Motor neuron (in vitro differentiated cells): ENCODE measurements at regions not wholly inside any gene's neighbourhood (a gene's known extent, or its start where the extent isn't known, plus 50 kb on each side); places are given as distances from the start of the nearest gene placed in this dataset.
A peak's percentile ranks its signal among the peaks of the same experiment; 100 is the strongest.

Experiments
- ATAC-seq, 8 experiments: fragments of 200-7000 bp; cut with Tn5 transposase; replicated peaks in 6 of 8; 2 replicates each; pipeline ENCODE4 v1.8.0; 2021; ENCODE audit warnings: mild to moderate bottlenecking in 8 of 8, moderate library complexity in 8 of 8
- H3K27ac ChIP-seq, 2 donors: fragments of 250-450 bp; sonication (Bioruptor Pico); 2 replicates each; pipeline ENCODE4 v1.9.0; 2021; ENCODE audit warnings: antibody characterized with exemption in 2 of 2, mild to moderate bottlenecking in 2 of 2, moderate library complexity in 1 of 2
- H3K4me1 ChIP-seq, 2 donors: fragments of 250-450 bp; sonication (Bioruptor Pico); replicated peaks in 1 of 2; 2 replicates each; pipeline ENCODE4 v1.6.1; 2021; ENCODE audit warnings: antibody characterized with exemption in 2 of 2, mild to moderate bottlenecking in 2 of 2, moderate library complexity in 1 of 2
- H3K4me3 ChIP-seq, 5 donors: fragments of 250-450 bp; sonication (Bioruptor Pico); 2 replicates each; pipeline ENCODE4 v1.9.0; 2021; ENCODE audit warnings: antibody characterized with exemption in 5 of 5, mild to moderate bottlenecking in 5 of 5, moderate library complexity in 4 of 5
- WGBS, 10 experiments: fragments of 450-650 bp; shearing (Covaris generic); methylation state at CpG; one replicate each; pipeline ENCODE4 v1.0.0; 2022; 5-methylcytosine and 5-hydroxymethylcytosine counted together
- in situ Hi-C, 9 experiments: fragments of 400-800 bp; cut with MboI; loops; one replicate each; pipeline ENCODE4 v1.15.0; 2021; ENCODE audit warnings: low sequenced_read_pairs in 9 of 9, low pct_unique_long_range_greater_than_20kb in 2 of 9; ENCODE audit not compliant: unreplicated experiment in 9 of 9

DNA sequence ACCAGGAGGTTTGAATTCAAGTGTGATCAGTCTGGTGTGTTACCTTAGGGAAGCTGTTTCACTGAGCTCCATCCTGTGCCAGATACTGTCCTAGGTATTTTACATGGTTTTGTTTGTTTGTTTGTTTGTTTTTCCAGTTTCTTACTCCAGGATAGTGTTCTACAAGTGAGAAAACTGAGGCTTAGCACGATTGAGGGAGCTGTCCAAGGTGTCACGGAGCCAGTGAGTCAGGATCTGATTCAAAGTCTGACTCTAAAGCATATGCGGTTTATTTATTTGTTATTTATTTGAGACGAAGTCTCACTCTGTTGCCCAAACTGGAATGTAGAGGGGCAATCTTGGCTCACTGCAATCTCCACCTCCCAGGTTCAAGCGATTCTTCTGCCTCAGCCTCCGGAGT lies 79.7 kb upstream of the GNG2 start:
- H3K27ac ChIP-seq, result no peak overlapping the region
- in situ Hi-C loops, result loop anchor here in 5 of 9 experiments (10.0 to 25.0 kb wide), 2 partner anchors 493 to 496 kb away; no protein-coding TSS in a partner anchor
- peak in 1 of 8 experiments; percentile 12 for ATAC-seq
- peaks cover 3 to 7% of the 10 kb centered on the region in 2 donors for H3K4me1 ChIP-seq
- H3K4me3 ChIP-seq, result no peak overlapping the region
- 20 to 87% (median 72%) methylated on average over 1 to 6 of the region's 6 CpGs; no CpG with 5 or more reads in 3 of the 10 experiments for WGBS, 10 experiments

DNA sequence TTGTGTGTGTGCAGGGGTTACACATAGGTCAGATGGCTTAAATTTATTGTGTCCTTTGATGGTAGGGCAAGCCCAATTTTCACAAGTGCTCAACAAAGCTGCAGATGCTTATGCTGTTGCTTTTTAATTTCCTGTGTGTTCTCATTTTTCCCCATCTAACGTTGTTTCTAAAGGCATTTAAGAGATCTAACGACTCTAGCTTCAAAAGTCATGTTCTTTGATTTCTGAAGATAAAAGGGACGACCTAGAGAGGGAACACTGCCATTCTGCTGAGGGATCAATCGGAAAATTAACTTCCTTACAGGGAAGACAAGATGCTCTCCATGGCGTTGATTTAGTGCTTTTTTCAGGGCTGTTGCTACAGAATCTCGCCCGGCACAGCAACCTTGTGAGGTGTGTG lies 79.0 kb upstream of the GNG2 start:
- ATAC-seq, result no peak
- H3K4me1 ChIP-seq, result peaks cover 3 to 4% of the 10 kb centered on the region in 2 donors
- no peak overlapping the region for H3K4me3 ChIP-seq
- in situ Hi-C loops, result loop anchor here in 5 of 9 experiments (10.0 to 25.0 kb wide), 2 partner anchors 494 to 497 kb away; no protein-coding TSS in a partner anchor
- 20 to 77% (median 60%) methylated on average over 1 to 7 of the region's 7 CpGs for WGBS, 10 experiments
- no peak overlapping the region for H3K27ac ChIP-seq

DNA sequence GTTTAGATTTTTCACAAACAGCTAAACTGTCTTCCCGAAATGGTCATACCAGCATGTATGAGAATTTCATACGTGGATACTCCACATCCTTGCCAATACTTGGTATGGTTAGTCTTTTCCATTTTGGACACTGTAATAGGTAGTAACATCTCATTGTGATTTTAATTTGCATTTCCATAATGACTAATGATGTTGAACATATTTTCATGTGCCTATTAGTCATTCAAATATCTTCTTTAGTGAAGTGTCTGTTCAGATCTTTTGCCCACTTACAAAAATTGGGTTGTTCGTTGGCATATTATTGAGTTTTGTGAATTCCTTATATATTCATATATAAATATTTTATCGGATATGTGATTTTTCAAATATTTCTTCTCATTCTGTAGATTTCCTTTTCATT lies 78.0 kb upstream of the GNG2 start:
- Histone ChIP-seq H3K27ac (no peak overlapping the region), H3K4me3 (no peak overlapping the region), H3K4me1 (peaks cover 3 to 4% of the 10 kb centered on the region in 2 donors)
- in situ Hi-C loops, result loop anchor here in 5 of 9 experiments (10.0 to 25.0 kb wide), 2 partner anchors 495 to 498 kb away; no protein-coding TSS in a partner anchor
- no peak for ATAC-seq
- WGBS, 10 experiments, result 71 to 100% (median 91%) methylated on average over 1 to 4 of the region's 4 CpGs; no CpG with 5 or more reads in 1 of the 10 experiments

DNA sequence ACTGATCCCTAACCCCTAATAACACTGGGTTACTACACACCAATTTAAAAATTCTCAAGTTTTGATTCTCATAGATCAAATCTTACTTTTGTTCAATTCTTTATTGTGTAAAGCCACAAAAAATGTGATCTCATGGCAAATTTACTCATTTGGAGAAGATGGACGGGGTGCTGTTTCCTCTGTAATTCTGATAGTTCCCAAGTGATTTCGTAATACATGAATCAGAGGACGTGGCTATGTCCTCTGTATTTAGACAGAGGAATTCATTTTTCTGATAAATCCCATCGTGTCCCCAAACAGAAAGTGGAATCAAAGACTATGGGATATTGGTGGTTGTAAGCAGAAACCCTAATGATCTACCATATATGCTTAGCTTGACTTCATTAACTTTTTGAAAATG lies 76.6 kb upstream of the GNG2 start:
- Histone ChIP-seq H3K27ac (no peak overlapping the region), H3K4me3 (no peak overlapping the region), H3K4me1 (peaks cover 3 to 4% of the 10 kb centered on the region in 2 donors)
- in situ Hi-C loops, result loop anchor here in 5 of 9 experiments (10.0 to 25.0 kb wide), 2 partner anchors 496 to 499 kb away; no protein-coding TSS in a partner anchor
- WGBS, 10 experiments, result 8 to 100% (median 85%) methylated on average over 1 to 4 of the region's 4 CpGs
- no peak for ATAC-seq

DNA sequence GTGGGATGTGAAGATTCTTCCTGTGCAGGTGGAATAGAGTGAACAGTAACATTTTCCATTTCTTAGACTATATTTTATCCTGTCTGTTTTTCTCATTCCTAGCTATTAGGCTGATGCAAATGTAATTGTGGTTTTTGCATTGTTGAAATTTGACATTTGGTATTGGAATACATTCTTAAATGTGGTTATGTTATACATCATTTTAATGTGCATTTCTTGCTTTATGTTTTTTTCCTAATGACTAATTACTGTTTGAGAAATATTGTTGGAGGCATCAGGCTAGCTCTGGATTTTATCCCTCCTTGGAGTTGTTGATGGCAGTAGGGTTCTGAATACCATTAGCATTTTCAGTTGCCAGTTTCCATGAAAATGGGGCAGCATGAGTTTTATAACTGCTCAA lies 75.9 kb upstream of the GNG2 start:
- no peak for ATAC-seq
- in situ Hi-C loops, result loop anchor here in 5 of 9 experiments (10.0 to 25.0 kb wide), 2 partner anchors 497 to 500 kb away; no protein-coding TSS in a partner anchor

DNA sequence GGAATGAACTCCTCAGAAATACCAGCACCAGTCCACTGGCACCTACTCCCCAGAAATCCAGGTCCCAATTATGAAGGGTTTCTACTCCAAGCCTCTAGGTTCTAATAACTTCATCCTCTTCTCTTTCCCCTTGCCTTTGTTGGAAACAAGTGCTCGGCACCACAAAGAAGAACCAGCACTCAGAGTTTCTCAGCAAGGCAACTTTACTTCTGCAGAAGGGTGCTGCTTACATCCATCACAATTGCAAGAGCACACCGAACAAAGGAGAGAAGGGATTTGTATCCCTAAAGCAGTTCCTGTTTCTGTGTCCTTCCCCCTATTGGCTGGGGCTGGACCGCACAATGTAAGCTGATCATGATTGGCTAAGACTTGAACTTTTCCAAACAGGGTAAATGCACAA lies 74.2 kb upstream of the GNG2 start:
- in situ Hi-C loops, result loop anchor here in 5 of 9 experiments (10.0 to 25.0 kb wide), 2 partner anchors 499 to 501 kb away; no protein-coding TSS in a partner anchor
- Histone ChIP-seq H3K27ac (no peak overlapping the region), H3K4me1 (peaks cover 0 to 3% of the 10 kb centered on the region in 2 donors), H3K4me3 (no peak overlapping the region)
- WGBS, 10 experiments, result 49 to 100% (median 80%) methylated on average over 1 to 3 of the region's 3 CpGs; no CpG with 5 or more reads in 3 of the 10 experiments
- ATAC-seq, result no peak

More for the DNA sequence above, 75.9 kb upstream of the GNG2 start:
- peaks cover 3 to 4% of the 10 kb centered on the region in 2 donors for H3K4me1 ChIP-seq
- H3K4me3 ChIP-seq, result no peak overlapping the region
- no peak overlapping the region for H3K27ac ChIP-seq

DNA sequence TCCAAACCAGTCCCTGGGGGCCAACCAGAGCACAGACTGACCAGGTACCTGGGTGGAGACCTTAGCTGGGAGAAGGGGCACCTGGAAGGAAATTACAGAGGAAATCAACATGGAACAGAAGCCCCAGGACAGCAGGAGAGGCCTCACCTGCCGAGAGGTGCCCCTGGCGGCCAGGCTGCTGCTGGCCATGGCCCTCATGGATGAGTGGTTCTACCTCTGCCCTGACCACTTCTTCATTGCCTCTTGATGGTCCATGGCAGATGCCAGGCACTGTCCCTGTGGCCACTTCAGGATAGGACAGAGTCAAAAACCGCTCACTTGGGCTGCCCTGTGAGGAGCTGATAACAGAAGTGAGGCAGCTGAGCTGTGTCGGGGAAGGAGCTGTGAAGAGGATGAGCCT lies 73.1 kb upstream of the GNG2 start:
- in situ Hi-C loops, result loop anchor here in 5 of 9 experiments (10.0 to 25.0 kb wide), 2 partner anchors 500 to 503 kb away; no protein-coding TSS in a partner anchor
- no peak for ATAC-seq
- Histone ChIP-seq H3K4me1 (no peaks in the 10 kb centered on the region), H3K27ac (no peak overlapping the region), H3K4me3 (no peak overlapping the region)
- 40 to 100% (median 100%) methylated on average over 1 of the region's 4 CpGs; no CpG with 5 or more reads in 5 of the 10 experiments for WGBS, 10 experiments

DNA sequence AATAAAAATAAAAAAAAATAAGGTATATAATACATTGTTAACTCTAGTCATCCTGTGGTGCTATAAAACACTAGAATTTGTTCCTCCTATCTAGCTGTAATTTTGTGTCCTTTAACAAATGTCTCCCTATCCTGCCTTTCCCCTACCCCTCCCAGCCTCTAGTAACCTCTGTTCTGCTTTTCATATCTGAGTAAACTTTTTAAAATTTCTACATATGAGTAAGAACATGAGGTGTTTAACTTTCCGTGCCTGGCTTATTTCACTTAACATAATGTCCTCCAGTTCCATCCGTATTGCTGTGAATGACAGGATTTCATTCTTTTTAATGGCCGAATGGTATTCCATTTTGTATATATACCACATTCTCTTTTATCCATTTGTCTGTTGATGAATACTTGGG lies 71.3 kb upstream of the GNG2 start:
- H3K4me1 ChIP-seq, result no peaks in the 10 kb centered on the region
- H3K4me3 ChIP-seq, result no peak overlapping the region
- H3K27ac ChIP-seq, result no peak overlapping the region
- 50 to 100% (median 82%) methylated on average over 1 to 3 of the region's 3 CpGs for WGBS, 10 experiments
- in situ Hi-C loops, result loop anchor here in 5 of 9 experiments (10.0 to 25.0 kb wide), 2 partner anchors 502 to 504 kb away; no protein-coding TSS in a partner anchor
- no peak for ATAC-seq

DNA sequence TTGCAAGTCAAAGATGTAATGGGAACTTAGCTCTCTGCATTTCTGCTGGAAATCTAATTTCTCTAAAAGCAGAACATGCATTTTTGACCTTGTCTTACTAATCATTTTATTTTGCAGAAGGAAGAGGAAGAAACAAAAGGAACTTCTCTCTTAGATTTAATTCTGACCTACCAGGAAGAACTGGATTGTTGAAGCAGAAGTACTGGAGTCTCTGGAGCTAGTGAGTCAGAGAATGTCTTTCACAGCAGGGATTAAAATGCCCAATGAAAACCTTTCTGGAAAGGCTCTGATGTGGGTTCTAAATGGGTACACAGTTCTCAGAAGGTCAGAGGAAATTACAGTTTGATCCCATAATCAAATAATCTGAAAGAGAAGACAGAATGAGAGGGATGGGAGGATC lies 70.8 kb upstream of the GNG2 start:
- no peak for ATAC-seq
- in situ Hi-C loops, result loop anchor here in 5 of 9 experiments (10.0 to 25.0 kb wide), 2 partner anchors 502 to 505 kb away; no protein-coding TSS in a partner anchor
- Histone ChIP-seq H3K4me1 (no peaks in the 10 kb centered on the region), H3K27ac (no peak overlapping the region), H3K4me3 (no peak overlapping the region)

DNA sequence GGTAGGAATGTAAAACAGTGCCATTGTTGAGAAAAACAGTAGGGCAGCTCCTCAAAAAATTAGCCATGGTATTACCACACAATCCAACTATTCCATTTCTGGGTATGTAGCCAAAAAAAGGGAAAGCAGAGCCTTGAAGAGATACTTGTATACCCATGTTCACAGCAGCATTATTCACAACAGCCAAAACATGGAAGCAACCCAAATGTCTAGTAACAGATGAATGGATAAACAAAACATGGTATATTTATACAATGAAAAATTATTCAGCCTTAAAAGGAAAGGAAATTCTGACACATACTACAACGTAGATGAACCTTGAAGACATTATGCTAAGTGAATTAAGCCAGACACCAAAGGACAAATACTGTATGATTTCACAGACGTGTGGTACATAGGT lies 67.6 kb upstream of the GNG2 start:
- WGBS, 10 experiments, result 0 to 100% (median 65%) methylated on average over 1 to 2 of the region's 2 CpGs
- Histone ChIP-seq H3K4me3 (no peak overlapping the region), H3K27ac (no peak overlapping the region), H3K4me1 (no peaks in the 10 kb centered on the region)
- ATAC-seq, result no peak
- in situ Hi-C loops, result loop anchor here in 3 of 9 experiments (25.0 kb wide), 1 partner anchor 506 kb away; no protein-coding TSS in a partner anchor

DNA sequence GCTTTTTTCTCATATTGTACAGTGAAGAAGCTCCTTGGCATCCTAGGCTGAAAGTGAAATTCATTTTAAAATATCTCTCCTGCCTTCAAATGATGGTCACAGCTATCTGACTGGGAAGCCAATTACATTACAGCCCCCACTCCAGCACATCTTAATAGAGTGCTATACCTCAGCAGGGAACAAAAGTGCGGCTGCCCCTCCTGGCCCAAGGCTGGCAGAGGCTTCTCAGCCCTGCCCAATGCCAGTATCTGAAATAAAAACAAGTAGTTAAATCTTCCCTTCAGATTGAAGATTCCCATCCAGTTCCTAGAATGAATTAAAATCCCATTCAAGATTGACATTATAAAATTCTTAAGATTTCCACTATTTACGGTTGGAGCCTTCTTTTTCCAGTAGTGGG lies 54.9 kb upstream of the GNG2 start:
- 19 to 100% (median 88%) methylated on average over 1 to 2 of the region's 2 CpGs; no CpG with 5 or more reads in 1 of the 10 experiments for WGBS, 10 experiments
- ATAC-seq, result no peak
- peaks cover 13 to 26% of the 10 kb centered on the region in 2 donors for H3K4me1 ChIP-seq
- in situ Hi-C loops, result no loop called here
- no peak overlapping the region for H3K4me3 ChIP-seq
- H3K27ac ChIP-seq, result no peak overlapping the region

DNA sequence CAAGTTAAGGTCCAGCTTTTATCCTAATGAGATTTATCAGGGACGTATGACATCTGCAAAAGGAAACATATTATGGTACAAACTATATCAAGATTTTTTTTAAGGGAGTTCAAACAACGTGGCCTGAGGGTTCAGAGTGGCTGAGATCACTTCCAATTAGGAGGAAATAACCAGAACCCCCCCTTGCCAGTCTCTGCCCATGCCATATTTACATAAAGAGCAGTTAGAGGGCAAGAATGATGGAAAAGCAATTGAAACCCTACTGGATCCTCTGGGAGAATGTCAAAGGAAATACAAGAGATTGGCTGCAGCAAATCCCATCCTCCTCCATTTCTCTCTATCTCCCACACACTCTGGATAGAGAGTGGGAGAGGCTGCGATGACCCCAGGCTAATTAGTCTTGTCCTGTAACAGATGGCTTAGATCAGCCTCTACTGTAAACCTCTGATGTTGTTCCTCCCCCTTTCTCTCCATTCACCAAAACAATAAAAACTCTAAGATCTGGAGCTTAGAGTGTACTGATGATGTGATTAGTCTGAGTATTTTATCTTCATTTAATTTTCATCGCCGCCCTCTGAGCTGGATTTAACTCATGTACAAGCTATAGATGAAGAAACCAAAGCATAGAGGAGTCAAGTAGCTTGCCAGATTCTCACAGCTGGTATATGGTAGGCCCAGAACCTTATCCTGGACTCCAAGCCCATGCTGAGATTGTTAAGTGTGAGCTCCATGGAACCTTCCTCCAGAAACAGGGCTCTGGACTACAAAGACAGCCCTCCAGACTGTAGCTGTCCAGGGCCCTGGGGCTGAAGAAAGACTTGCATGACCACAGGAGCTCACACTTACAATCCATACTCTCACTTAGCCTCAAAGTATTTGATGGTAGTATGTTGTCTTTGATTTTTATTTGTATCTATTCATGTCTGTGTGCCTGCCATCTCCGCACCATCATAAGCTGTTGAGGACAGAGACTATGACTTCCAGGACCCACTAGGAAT lies 54.1 kb upstream of the GNG2 start:
- no peak overlapping the region for H3K4me3 ChIP-seq
- H3K27ac ChIP-seq, result peak overlapping the region; percentile 24 to 39
- WGBS, 10 experiments, result 57 to 100% (median 69%) methylated on average over 1 to 6 of the region's 6 CpGs
- peak in 5 of 8 experiments; percentile 63 to 75 (median 69) for ATAC-seq
- H3K4me1 ChIP-seq, result peaks cover 13 to 26% of the 10 kb centered on the region in 2 donors
- in situ Hi-C loops, result no loop called here

DNA sequence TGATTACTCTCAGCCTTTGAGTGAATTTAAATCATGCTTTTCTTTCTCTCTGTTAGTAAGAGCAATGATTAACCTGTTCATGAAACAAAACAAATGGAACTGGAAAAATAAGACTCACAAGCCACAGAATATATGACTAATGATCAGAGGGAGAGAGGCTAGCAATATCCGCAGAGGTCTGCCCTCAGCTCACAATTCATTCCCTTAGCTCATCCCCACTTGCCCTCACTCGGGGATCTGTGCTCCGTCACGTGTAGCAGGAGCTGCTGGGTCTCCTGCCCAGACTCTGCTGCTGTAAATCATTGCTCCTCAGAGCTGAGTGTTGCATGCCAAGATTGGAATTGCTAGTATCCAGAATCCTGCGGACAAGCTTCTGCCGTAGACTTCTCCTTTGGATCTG lies 53.1 kb upstream of the GNG2 start:
- peak in 5 of 8 experiments; percentile 92 to 97 (median 97) for ATAC-seq
- no peak overlapping the region for H3K4me3 ChIP-seq
- 0 to 62% (median 41%) methylated on average over 1 to 6 of the region's 6 CpGs; no CpG with 5 or more reads in 2 of the 10 experiments for WGBS, 10 experiments
- peaks cover 13 to 26% of the 10 kb centered on the region in 2 donors for H3K4me1 ChIP-seq
- in situ Hi-C loops, result no loop called here
- H3K27ac ChIP-seq, result peak overlapping the region in 1 of 2 donors; percentile 62
